ENCODE measurements at regions not wholly inside any gene's neighbourhood (a gene's known extent, or its start where the extent isn't known, plus 50 kb on each side); places are given as distances from the start of the nearest gene placed in this dataset.
"Not testable (repeated sequence)": the region's sequence is repeated elsewhere in the genome, so short reads cannot be mapped to it uniquely, and the experiment has no call there.

- DNase-seq: no peak
Observed at GRCh38 chr6:27532820-27533538, 60.1 kb upstream of the ZNF184 start.

DNA sequence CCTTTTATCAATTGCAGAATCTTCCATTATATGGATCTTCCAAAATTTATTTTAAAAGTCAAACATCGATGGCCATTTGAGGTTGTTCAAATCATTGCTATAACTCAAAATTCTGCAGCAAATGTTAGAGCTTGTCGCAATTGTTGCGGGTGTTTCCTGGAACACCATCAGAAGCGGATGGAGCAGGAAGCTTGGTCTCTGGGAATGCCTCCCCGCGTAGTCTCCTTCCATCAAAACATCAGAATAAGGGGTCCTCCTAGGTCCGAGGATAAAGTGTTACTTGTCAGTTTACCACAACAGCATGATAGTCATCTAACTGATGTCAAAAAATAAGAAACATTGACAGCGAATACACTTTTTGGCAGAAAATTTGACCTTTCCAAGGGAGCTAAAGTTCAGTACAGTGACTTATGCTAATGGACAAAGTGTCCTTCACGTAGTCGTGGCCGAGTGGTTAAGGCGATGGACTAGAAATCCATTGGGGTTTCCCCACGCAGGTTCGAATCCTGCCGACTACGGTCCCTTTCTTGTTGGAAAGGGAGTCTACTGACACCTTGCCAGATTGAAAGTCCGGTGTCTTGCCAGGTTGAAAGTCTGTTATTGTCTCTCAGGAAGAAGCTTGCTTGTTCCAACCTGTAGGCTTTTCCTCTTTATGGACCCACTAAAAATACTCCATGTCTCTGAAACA, 59.0 kb upstream of the ZNF184 start:
- no peak for DNase-seq

GRCh38 chr6:27529796-27530195, 56.9 kb upstream of the ZNF184 start:
- DNase-seq: not testable (repeated sequence)

GRCh38 chr6:27528714-27529113, 55.8 kb upstream of the ZNF184 start:
- no peak for DNase-seq

All from bone marrow (tissue), 2 donors.